Tongue (tissue), 1 donor: ENCODE measurements at regions not wholly inside any gene's neighbourhood (a gene's known extent, or its start where the extent isn't known, plus 50 kb on each side); places are given as distances from the start of the nearest gene placed in this dataset.
A peak's percentile ranks its signal among the peaks of the same experiment; 100 is the strongest.

Source experiments
- DNase-seq: peaks from one replicate; pipeline ENCODE4 v3.0.0-alpha.2; 2015

- no peak for DNase-seq
These were observed 570.0 kb upstream of the DSEL start for GRCh38 chr18:68086481-68086880.

GRCh38 chr18:68085251-68085650 is 568.7 kb upstream of the DSEL start:
- no peak for DNase-seq

- no peak for DNase-seq
These were observed 567.3 kb upstream of the DSEL start for GRCh38 chr18:68083776-68084175.

GRCh38 chr18:68083131-68083530 is 566.6 kb upstream of the DSEL start:
- no peak for DNase-seq

- no peak for DNase-seq
These were observed 556.2 kb upstream of the DSEL start for GRCh38 chr18:68072744-68073143.

GRCh38 chr18:68060871-68061270 is 544.4 kb upstream of the DSEL start:
- DNase-seq = no peak

- DNase-seq = no peak
These were observed 540.4 kb upstream of the DSEL start for GRCh38 chr18:68056936-68057335.

GRCh38 chr18:68054669-68055068 is 538.1 kb upstream of the DSEL start:
- no peak for DNase-seq

- DNase-seq = no peak
These were observed 536.8 kb upstream of the DSEL start for GRCh38 chr18:68053290-68053689.

- DNase-seq = peak; percentile 47
These were observed 524.8 kb upstream of the DSEL start for GRCh38 chr18:68041327-68041726.

GRCh38 chr18:68040198-68040597 is 523.7 kb upstream of the DSEL start:
- no peak for DNase-seq

- DNase-seq = peak; percentile 22
These were observed 519.4 kb upstream of the DSEL start for GRCh38 chr18:68035774-68036522.

GRCh38 chr18:68034296-68034695 is 517.8 kb upstream of the DSEL start:
- no peak for DNase-seq

- no peak for DNase-seq
These were observed 516.9 kb upstream of the DSEL start for GRCh38 chr18:68033466-68033865.

- no peak for DNase-seq
These were observed 508.2 kb upstream of the DSEL start for GRCh38 chr18:68024716-68025115.

GRCh38 chr18:68017385-68017784 is 500.9 kb upstream of the DSEL start:
- DNase-seq = no peak

- DNase-seq = no peak
These were observed 481.0 kb upstream of the DSEL start for GRCh38 chr18:67997496-67997895.

GRCh38 chr18:67995769-67996168 is 479.2 kb upstream of the DSEL start:
- no peak for DNase-seq

- DNase-seq = no peak
These were observed 463.7 kb upstream of the DSEL start for GRCh38 chr18:67980241-67980640.

- DNase-seq = no peak
These were observed 460.6 kb upstream of the DSEL start for GRCh38 chr18:67977067-67977616.

GRCh38 chr18:67973916-67974315 is 457.4 kb upstream of the DSEL start:
- no peak for DNase-seq

GRCh38 chr18:67969458-67969857 is 452.9 kb upstream of the DSEL start:
- DNase-seq = no peak

GRCh38 chr18:67966224-67966623 is 449.7 kb upstream of the DSEL start:
- no peak for DNase-seq

- no peak for DNase-seq
These were observed 447.9 kb upstream of the DSEL start for GRCh38 chr18:67964462-67964861.
